GM19351 (cell line): ENCODE measurements at regions not wholly inside any gene's neighbourhood (a gene's known extent, or its start where the extent isn't known, plus 50 kb on each side); places are given as distances from the start of the nearest gene placed in this dataset.

ENCODE experiments used
- ATAC-seq: cut with Tn5 transposase; IDR thresholded peaks from one replicate; pipeline ENCODE4 v1.9.1; 2021; ENCODE audit warnings: mild to moderate bottlenecking, moderate library complexity; ENCODE audit not compliant: unreplicated experiment

DNA sequence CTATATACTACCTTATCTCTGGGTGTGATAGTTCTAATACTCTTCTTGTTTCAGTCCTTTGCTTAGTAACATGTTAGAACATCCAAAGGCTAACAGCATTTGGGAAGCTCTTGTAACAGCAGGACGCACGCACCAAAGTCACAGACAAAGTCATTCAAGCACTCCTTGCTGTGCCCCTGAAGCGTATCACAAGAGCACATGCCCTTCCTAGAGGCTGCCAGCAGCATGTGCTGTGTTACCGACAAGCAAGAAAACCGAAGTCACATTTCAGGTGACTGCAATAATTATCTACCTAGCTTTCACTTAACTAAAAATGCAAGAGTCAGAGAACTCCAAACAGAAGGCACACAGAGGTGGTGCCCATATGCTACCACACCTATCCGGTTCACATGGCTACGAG lies 194.1 kb downstream of the KLF12 start:
- ATAC-seq = no peak

DNA sequence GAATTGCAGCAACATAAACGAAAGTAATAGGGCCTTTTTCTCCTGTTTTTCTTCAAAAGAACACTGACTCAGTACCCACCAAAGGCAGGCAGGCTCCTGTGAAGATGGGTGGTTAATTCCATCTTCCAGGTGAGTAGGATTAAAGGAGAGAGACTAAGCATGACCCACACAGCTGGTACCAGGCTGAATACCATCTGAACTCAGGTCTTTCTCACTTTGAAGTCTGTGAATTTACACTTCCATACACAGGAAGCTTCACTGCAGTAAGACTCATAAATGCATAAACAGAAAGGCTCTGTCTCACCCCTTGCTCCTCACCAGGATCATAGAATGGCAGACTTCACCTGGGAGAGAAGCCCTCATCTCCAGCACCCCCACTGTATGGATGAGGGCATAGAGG lies 194.6 kb downstream of the KLF12 start:
- ATAC-seq = no peak

DNA sequence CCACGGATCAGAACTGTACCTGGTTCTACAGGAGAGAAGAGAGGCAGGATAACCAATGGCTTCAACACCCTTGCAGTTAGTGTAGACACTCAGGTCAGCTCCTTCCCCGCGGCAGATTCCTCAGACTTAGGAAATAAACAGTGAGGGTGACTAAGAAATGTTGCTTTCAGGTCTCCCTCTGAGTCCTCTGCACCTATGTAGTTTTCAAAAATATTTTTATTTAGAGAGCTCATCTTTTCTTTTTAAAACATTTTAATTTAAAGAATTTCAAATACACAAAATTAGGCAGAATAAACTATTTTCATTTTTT lies 195.2 kb downstream of the KLF12 start:
- ATAC-seq = no peak

DNA sequence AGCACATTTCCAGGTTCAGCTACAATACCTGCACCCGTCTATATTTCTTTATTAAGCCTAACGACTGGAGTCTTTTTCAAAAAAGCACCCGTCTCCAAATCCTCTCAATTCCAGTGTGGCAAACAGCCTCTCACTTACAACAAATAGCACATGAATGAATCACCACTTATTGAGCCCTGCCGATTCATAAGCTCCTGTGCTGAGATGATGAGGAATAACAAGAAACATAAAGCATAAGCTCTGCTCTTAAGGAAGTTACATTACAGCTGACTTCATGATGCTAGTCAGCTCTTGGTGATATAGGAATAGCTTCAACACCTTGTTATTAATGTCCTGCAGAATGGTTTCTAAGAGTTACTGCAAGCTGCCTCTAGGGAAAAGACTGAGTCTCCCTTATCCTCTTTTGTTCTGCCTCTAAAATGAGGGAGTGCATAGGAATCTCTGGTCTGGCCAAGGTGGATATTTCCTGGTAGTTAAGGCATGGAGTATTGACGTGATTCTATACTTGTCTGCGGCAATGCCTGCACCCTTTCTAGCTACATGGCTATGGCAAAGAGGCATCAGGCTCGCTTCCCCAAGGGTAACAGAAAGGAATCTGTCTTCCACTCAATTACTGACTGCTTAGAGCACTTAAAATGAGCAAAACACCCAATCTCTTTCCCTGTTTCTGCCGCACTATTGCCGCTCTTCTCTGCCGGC lies 195.7 kb downstream of the KLF12 start:
- no peak for ATAC-seq

DNA sequence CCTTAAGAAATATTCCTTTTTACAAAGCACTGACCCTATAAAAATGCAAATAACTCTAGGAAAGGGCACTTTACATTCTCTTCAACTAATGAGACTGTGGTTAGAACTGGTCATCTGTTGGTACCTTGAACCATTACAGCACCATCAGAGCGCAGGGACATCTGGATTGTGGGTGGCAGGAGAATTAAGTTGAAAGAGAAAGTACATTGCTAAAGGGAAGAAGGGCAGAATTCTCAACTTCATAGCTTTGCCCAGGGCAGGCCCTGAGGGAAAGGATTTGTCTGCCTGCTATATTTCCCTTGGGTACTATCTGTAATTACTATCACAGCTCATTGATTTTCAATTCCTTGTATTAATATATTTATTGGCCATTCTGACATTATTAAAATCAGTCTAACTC lies 196.8 kb downstream of the KLF12 start:
- no peak for ATAC-seq

DNA sequence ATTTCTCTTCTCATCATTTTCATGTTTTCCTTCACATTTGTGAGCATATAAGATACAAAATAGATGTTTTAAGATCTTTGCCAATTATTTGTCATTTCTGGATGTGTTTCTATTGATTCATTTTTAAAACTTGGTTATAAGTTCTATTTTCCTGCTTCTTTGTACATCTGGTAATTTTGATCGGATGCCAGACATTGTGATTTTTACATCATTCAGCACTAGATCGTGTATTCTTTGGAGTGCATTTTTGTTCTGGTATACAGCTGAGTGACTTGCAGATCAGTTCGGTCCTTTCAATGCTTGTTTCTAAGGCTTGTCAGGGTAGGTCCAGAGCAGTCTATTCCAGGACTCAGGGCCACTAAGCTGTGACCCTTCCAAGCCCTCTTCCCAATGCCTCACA lies 198.2 kb downstream of the KLF12 start:
- ATAC-seq = no peak

DNA sequence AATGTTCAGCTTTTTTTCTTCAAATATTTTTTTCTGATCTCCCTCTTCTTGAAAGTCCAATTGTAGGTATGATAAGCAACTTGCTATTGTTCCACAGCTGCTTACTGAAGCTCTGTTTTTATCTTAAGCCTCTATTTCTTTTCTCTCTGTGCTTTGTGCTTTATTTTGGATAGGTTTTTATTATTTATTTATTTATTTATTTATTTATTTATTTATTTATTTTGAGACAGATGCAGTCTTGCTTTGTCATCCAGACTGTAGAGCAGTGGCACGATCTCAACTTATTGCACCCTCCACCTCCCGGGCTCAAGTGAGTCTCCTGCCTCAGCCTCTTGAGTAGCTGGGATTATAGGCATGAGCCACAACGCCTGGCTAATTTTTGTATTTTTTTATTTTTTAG lies 199.4 kb downstream of the KLF12 start:
- ATAC-seq = no peak

DNA sequence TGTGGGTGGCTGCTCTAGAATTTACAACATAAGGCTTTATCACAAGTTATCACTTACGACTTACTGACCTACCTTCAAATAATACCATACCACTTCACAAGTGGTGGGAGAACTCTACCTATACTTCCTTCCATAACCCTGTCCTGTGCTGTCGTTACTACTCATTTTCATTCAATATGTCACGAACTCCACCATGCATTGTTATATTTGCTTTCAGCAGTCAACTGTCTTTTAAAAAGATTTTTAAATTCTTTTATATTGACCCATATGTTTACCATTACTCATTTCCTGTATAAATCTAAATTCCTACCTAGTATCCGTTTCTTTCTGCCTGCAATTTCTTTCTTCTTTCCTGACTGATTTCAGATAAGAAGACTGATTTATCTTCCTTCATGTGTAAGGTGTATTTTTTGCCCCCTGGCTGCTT lies 200.0 kb downstream of the KLF12 start:
- no peak for ATAC-seq

DNA sequence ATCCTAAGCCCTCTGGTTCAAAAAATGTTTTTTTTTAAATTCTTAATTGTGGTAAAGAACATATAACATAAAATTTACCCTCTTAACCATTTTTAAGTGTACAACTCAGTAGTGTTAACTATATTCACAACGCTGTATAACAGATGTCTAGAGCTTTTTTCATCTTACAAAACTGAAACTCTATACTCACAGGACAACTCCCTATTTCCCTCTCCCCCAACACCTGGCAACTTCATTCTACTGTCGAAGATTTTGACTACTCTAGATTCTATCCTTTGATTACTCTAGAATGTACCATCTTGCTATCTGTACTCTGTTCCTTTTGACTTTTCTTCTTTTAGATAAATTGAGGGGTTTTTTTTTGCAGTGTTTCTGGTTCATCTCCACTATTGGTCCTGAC lies 200.4 kb downstream of the KLF12 start:
- ATAC-seq = no peak

DNA sequence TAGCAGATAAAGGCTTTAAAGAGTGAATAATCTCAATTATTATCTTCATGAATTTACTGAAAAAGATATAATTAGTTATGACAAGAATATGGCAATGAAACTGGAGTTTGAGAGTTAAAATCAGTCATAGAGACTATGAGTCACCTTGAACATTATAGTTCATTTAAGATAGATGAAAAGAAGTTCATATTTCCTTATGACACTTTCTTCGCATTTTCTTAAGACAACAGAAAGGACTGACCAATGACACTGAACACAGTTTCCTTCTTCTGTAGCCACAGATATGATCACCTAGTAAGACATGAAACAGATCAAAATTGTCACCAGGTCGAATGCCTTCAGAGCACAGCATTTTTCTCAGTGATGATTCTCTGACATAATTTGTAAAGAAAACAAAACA lies 202.1 kb downstream of the KLF12 start:
- peak; percentile 53 for ATAC-seq

DNA sequence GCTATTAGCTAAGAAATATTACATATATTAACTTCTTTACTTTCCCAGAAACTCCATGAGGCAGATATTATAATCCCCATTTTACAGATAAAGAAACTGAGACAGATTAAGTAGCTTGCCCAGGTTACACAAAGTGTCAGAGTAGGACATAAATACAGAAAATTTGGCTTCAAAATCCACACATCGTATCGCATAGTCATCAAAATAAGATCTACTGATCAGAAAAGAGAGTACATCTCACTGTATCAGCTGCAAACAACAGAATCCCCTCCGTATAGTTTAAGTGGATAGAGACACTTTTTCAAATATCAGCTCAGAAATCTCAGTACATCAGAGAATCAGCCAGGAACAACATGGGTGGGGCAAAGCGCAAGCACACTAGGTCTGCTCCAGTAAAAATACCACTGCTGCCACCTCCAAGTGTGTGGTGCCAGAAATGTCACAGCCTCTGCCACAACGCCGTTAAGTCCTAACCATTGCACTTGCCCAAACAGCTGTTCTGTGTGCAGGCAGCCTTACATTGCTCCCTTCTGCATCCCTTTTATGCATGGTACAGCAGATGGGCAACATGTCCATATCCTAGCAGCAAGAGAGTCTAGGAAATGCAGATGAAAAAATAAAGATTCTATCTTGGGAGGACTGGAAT lies 204.8 kb downstream of the KLF12 start:
- ATAC-seq = no peak

DNA sequence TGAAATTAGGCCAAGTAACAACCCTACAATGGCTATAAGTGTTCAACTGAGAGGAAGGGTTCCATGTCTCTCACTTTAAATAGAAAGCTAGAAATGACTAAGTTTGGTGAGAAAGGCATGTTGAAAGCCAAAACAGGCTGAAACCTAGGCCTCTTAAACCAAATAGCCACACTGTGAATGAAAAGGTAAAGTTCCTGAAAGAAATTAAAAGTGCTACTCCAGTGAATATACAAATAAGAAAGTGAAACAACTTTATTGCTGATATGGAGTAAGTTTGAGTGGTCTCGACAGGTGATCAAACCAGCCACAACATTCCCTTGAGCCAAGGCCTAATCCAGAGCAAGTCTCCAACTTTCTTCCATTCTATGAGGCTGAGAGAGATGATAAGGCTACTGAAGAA lies 209.6 kb downstream of the KLF12 start:
- peak; percentile 99 for ATAC-seq

DNA sequence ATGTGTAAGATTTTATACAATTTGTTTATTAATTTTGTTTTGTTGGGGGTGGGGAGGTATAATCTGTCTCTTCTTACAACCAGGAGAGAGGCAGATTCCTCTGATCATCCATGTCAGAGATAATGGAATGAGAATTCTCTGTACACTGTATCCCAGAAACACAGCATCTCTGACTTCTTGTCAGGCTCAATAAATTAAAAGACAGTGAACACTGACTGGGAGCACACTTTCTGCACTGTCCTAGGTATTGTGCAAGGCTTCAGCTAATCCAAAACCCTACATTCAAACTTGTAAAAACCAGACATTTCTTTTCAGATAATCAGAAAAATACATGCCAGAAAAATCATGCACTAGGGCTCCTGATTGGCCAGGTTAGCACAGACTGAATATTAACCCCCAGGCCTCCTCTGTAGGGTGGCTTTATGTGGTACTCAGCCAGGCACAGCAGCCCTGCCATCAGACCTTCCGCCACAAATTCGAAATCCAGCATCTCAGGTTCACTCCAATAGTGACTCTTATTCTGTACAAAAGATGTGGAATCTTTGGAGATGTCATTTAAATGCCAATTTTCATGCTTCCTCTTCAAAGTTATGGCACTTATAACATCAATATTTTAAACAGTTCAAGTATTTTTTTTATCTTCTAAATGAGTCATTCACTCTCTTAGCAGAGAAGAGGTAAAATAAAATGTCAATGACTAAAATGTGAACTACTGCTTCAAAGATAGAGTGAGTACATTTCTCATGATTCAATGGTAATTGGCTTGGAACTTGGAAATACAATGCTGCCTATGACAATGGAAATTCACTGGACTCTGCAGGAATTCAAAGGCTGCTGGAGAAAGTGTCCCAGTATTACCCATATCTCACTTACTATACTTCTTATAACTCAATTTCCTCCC lies 211.5 kb downstream of the KLF12 start:
- ATAC-seq = no peak

DNA sequence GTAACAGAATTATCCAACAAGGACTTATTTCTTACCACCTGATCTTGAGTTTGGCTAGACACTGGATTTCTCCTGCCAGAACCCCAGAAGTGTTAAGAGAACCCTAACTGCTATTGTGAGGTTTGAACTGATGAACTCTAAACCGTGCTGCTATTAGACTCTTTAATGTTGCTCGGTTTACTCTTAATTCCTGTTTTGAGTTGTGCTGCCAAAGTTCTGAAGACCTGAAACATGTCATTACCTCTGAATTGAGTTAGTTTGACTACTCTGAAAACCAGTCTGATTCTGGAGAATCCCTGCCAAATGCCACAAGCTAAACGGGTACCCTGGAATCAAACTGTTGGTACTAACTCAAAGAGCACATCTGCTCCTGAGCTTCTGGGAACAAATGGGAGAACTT lies 215.5 kb downstream of the KLF12 start:
- peak; percentile 45 for ATAC-seq

DNA sequence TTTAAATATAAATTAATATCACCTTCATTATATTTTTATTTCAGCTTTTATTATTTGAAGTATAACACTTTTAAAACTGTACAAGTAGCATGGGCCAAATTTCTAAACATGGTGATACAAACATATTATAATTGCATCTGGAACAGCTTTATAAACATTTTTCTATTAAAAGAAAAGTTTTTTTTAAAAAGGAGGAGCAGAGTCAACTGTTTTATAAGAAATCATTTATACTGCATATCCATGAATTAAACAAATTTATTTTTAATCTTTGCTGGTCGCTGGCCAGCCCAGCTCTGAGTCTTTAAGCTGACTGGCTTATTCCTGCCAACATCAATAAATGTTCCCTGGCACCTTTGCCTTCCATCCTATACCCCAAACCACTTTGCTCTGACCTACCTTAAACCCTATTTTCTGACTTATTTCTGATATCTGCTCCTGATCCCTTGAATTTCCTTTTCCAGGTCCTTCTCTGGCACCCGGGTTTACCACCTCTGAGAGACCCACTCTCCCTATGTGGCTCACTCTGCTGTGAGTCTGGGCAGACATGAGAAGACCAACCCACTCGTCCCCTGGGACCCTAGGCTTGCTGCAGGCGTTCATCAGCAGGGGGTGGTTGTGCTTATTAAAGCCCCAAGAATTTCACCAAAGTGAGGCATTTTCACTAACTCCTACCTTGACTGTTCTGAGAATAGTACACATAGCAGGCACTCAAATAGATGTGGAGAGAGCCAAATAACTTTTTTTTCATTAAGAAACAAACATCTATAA lies 220.3 kb downstream of the KLF12 start:
- ATAC-seq = peak; percentile 51

DNA sequence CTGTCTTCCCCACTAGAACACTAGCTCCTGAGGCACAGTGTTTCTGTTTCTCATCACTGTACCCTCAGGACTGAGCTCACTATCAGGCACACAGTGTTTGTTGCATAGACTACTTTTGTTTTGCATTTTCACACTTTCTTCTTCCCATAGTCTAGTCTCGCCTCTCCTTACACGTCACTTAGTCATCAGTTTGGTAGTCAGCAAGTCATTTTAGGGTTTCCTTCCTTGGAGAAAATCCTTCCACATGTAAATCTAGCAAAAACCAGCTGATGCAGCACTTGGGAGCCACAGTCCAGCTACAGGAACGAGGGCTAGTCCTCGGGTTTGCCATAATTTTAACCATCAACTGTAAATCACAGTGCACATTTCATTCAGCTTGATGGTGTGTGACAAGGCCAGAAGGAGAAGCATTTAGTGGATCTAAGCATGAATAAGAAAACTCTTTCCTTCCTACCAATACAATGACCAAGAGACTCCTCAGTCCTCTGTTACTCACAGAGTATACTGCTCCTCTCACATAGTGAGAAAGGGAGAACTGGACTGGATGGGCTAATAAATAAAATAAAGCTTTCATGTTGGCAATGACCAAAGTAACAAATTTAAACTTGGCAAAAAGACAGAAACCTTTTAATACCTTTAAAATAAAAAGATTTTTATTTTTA lies 221.0 kb downstream of the KLF12 start:
- ATAC-seq = peak; percentile 56

DNA sequence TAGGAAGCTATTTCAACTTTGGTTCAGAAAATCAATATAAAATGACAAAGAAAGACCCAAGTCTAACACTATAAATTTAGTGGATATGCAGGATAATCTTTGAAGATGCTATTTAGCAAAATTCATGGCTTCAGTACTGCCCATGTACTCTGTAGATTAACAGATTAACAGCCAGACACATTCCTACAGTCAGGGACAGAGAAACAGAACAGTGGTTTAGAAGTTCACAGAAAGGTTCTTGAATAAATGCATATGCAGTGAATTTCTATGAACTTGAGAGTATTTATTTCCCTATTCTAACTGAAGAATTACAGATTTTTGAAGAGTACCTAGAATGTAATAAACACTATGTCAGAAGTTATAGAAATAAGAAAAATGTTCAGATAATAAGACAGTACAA lies 222.8 kb downstream of the KLF12 start:
- no peak for ATAC-seq

DNA sequence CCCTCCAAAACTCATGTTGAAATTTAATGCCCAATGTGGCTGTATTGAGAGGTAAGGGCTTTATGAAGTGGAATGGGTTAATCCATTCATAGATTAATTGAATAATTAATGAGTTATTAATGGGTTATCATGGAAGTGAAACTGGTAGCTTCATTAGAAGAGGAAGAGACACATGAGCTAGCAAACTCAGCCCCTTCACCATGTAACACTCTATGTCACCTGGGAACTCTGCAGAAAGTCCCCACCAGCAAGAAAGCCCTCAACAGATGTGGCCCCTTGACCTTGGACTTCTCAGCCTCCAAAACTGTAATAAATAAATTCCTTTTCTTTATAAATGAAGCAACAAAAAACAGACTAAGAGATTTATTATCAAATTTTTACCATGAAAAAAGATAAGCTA lies 223.5 kb downstream of the KLF12 start:
- ATAC-seq = no peak

DNA sequence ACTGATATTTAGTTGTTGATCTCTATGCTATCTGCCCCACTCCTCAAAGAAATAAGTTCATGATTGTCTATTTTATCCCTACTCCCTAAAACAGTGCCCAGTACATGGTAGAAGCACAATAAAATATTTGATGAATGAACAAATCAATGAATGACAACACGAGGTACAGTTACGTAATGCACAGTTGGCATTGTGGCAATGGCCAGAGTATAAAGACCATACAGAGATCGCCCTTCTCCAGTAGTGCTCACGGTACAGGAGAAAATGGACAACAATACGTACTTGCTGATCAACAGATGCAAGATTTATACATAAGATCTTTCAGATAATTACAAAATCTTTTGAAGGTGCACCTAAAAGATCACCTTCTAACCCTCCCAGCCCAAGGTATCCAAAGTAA lies 225.4 kb downstream of the KLF12 start:
- ATAC-seq = no peak

DNA sequence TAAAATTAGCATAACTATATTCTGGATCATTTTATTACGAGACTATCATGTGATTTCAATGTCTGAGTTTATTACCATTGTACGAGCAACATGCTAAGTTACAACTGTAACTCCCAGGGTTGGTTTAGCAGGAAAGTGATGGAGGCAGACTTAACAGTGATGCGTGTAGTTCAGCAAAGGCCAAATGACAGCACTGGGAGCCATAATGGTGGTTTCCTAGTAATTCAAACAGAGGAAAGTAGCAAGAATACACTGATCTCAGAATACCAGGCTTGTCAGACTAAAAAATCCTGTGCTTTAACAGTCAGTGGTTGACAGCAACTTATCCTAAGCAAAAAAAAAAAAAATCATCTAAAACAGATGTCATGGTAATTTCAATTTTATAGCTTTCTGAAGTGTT lies 229.6 kb downstream of the KLF12 start:
- no peak for ATAC-seq

DNA sequence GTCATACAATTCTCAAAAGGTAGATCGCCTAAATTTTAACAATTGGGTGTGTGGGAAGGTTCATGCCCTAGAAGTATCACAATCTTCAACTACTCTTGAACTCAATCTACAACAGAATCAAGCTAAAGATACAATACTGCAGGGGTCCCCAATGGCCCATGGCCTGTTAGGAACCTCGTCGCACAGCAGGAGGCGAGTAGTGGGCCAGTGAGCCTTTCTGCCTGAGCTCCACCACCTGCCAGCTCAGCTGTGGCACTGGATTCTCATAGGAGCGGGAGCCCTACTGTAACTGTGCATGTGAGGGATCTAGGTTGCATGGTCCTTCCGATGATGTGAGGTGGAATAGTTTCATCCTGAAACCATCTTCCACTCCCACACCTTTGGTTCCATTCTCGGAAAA lies 230.6 kb downstream of the KLF12 start:
- no peak for ATAC-seq
